GM10248 (cell line): ENCODE measurements at regions not wholly inside any gene's neighbourhood (a gene's known extent, or its start where the extent isn't known, plus 50 kb on each side); places are given as distances from the start of the nearest gene placed in this dataset.

Experiments used
- CTCF ChIA-PET: fragments of 300-600 bp; sonication (Branson Sonifier 250); formaldehyde crosslinking; extraction: SDS; loops from one replicate; lab custom pipeline; 2021; ENCODE audit warnings: antibody characterized with exemption; lab: Yijun Ruan, JAX
- POLR2A ChIA-PET: fragments of 350-650 bp; sonication (Branson Sonifier 250); formaldehyde crosslinking; extraction: SDS; loops from one replicate; lab custom pipeline; 2020; ENCODE audit warnings: antibody characterized with exemption; lab: Yijun Ruan, JAX
- DNase-seq: peaks from one replicate; pipeline ENCODE4 v3.0.0; 2012; ENCODE audit errors: extremely low spot score
- TF ChIP-seq, protein P1 (sequence below): IDR thresholded peaks from 2 replicates; pipeline ENCODE4 v1.5.1; 2012; ENCODE audit warnings: mild to moderate bottlenecking, low read depth; ENCODE audit errors: extremely low read depth, missing control alignments, control extremely low read depth

DNA sequence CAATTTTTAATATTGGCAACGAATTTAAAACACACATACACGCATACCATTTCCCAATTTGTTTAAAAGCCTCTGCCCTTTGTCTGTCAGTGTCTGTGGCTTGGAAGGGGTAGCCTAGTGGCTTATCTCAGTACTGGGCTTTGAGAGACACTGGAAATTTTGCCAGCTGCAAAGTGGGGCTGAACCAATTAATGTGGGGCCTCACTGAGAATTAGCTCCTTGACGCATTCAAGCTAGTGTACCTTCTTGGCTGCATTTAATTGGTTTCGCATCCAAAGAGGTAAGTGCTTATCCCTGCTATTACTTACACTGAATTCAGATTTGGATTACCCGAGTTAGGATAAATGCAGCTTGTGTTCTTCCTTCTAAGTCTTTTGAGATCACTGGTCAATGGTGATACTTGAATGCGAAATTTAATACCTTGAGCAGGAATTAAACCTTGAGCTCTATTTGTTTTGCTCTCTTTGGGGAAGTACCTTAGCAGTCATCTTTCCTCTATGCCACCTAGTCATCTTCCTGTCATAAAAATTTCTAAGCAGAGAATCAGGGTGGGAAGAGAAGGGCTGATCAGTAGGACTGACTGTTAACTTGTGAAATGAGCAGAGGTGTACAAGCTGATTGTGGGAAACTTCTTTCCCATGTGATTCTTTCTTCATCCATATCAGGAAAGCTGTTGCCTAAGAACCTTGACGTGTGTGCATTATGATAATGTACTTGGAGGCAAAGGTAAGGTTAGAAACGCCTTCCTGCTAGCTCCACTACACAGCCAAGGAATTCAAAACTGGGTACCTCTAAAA, 187.7 kb upstream of the E2F8 start:
- DNase-seq: no peak
- TF ChIP-seq, protein P1, sequence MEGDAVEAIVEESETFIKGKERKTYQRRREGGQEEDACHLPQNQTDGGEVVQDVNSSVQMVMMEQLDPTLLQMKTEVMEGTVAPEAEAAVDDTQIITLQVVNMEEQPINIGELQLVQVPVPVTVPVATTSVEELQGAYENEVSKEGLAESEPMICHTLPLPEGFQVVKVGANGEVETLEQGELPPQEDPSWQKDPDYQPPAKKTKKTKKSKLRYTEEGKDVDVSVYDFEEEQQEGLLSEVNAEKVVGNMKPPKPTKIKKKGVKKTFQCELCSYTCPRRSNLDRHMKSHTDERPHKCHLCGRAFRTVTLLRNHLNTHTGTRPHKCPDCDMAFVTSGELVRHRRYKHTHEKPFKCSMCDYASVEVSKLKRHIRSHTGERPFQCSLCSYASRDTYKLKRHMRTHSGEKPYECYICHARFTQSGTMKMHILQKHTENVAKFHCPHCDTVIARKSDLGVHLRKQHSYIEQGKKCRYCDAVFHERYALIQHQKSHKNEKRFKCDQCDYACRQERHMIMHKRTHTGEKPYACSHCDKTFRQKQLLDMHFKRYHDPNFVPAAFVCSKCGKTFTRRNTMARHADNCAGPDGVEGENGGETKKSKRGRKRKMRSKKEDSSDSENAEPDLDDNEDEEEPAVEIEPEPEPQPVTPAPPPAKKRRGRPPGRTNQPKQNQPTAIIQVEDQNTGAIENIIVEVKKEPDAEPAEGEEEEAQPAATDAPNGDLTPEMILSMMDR: no peak
- CTCF ChIA-PET: interaction anchor here (1.2 to 1.8 kb wide), 5 partner anchors 7 to 125 kb away, joined by 3 to 6 read pairs (median 3); no protein-coding TSS in a partner anchor
- POLR2A ChIA-PET: no interaction called here

DNA sequence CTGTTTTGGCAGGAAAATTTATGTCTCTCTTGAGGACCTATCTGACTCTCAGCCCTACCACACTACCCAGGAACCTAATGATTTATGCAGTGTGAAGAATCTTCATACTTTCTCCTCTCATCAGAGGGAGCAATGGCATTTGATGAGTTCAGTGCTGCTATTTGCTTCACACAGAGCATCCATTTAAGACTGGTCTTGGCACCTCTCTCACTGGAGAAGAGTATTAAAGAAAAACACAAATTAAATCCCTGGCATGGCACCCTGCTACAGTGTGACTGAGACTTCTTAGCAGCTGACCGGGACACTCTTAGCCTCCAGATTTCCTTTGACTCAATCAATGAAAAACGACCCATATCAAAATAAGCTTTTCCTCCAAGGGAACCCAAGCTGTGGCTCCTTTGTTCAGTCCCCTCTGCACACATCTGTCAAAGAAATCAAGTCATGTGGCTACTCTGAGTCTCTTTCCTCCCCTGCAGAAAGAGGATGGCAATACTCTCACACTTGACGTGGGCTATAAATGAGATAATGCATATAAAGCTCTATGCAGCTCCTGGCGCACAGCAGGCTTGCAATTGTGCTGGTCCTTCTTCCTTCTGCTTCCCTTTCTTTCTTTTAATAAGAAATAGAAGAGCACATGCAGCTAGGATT, 186.1 kb upstream of the E2F8 start:
- ChIA-PET CTCF (interaction anchor here (0.7 to 1.5 kb wide), 2 partner anchors 9 to 167 kb away, joined by 3 read pairs; no protein-coding TSS in a partner anchor), POLR2A (no interaction called here)
- TF ChIP-seq, protein P1: no peak
- no peak for DNase-seq

DNA sequence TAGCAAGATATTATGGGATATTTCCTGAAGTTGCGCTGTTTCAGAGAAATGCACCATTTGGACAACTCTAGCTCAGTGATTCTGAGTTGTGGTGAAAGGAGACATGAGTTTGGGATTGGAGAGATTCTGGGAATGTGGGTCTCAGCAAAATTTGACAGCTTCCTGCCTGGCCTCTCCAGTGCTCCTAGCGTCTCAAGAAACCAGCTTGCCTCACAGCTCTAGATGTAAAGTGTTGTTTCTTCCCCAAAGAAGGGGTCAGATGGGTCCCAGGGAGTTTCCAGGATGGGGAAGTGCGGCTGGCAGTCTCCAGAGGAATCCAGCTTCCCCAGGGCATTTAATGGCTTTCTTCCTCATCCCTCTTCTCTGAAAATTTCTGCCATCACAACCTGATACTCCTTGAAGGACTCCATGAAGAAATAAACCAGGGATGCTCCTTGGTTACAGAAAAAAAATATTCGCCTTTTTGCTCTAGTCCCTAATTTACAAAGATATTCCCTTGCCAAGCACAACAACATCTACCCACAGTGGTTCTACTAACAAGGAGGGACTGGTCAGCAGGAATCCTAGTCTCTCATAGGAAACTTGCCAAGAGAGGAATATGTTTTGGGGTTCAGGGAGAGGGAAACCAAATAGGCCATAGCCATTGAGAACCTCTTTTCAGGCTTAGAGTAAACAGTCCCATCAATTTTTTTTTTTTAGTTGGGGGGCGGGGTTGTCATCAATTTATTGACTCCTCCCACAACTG, 185.4 kb upstream of the E2F8 start:
- TF ChIP-seq, protein P1: no peak
- DNase-seq: no peak
- POLR2A ChIA-PET: no interaction called here
- CTCF ChIA-PET: no interaction called here

DNA sequence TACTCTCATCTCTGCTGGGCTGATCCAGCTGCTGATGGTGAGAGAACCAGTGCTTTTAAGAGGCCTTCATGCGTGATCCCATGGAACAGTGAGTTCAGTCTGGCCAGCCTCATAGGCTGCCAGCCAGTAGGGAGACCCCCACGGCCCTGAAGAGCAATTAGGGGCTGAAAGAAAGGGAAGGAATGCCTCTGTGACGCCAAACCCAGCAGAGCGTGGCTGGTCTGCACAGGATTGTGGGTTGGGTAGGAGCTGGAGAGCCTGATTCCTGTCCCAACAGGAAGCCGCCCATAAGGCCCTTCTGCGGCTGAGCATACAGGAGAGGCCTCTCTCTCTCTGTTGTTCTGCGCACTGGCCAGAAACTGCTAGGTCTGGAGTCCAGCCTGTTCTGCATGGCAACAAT, 181.5 kb upstream of the E2F8 start:
- TF ChIP-seq, protein P1: no peak
- no peak for DNase-seq
- ChIA-PET CTCF (interaction anchor here (0.9 to 3.1 kb wide), 3 partner anchors 11 to 39 kb away, joined by 3 to 13 read pairs (median 7); no protein-coding TSS in a partner anchor), POLR2A (no interaction called here)

DNA sequence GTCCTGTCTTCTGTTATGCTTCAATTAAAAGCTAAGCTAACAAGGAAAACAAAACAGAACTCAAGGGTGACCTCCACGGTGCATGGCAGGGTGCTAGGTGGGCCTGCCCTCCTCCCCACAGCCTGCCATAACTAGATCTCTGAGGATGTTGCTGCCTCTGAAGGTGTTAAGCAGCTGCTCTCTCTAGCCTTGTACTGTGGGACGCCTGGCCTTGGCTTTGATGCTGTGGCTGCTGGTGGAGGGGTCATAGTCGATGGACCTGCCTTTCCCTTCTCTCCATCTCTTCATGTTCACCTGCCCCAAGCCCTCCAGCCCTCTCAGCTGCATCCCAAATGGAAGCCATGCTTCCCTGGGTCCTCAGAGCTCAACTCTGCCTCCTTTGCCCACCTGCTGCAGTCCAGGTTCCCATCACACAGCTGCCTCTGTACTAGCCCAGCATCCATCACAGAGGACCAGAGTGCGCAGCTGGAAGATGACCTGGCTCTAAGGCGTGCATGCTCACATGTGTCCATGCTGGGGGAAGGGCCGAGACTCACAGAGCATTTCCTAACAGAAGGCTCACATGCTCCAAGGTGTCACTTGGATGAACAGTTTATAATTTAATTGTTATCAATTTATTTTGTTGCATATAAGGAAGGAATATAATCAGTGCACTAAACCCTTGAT, 180.3 kb upstream of the E2F8 start:
- ChIA-PET POLR2A (no interaction called here), CTCF (no interaction called here)
- TF ChIP-seq, protein P1: no peak

DNA sequence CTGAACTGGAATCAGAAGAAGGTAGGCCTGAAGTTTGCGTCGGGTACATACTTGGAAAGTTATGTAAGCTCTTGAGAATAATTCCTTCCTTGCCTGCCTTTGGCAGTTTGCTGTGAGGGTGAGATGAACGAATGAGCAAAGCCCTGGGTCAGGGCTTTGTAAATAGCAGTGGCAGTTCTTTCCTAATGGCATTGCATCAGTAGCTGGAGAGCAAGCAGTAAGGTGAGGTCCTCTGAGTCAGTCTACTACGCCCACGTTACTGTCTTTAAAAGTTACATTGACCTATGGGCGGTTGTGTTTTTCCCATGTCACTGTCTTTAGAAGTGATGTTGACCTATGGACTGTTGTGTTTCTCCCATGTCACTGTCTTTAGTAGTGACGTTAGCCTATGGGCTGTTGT, 179.1 kb upstream of the E2F8 start:
- POLR2A ChIA-PET: no interaction called here
- CTCF ChIA-PET: no interaction called here
- TF ChIP-seq, protein P1: no peak
- DNase-seq: no peak

More for the DNA sequence above, 180.3 kb upstream of the E2F8 start:
- no peak for DNase-seq
